ENCODE measurements at regions not wholly inside any gene's neighbourhood (a gene's known extent, or its start where the extent isn't known, plus 50 kb on each side); places are given as distances from the start of the nearest gene placed in this dataset.

DNA sequence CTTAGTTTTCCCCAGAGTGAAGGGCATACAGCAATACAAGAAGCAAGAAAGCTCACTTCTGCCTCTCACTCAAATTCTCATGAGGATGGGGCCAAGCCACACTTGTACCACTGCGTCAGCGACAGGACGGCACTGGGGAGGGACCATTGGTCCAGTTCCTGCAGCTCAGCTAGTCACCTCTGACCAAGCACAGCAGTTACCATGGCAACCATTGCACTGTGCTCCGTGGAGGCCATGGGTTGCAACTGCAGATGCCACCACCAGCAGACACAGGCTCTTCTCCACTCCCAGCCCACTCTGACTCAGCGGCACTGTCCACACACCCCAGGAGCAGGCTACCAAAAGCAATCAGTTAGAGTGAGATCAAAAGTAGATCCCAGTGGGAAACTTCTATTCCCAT lies 441.1 kb upstream of the ARID1B start:
- no peak overlapping the region for H3K4me3 ChIP-seq (ENCODE audit: low read length)
- H3K4me1 ChIP-seq (ENCODE audit: control insufficient read depth, insufficient read depth, low read length): no peaks in the 10 kb centered on the region
- H3K27ac ChIP-seq (ENCODE audit: low read depth, low read length): no peak overlapping the region
- H3K9ac ChIP-seq (ENCODE audit: low read length): no peak overlapping the region
- H3K27me3 ChIP-seq (ENCODE audit: control insufficient read depth, insufficient read depth, low read length): no peaks in the 10 kb centered on the region
- H3K36me3 ChIP-seq (ENCODE audit: control insufficient read depth, insufficient read depth, low read length): no peaks in the 10 kb centered on the region

DNA sequence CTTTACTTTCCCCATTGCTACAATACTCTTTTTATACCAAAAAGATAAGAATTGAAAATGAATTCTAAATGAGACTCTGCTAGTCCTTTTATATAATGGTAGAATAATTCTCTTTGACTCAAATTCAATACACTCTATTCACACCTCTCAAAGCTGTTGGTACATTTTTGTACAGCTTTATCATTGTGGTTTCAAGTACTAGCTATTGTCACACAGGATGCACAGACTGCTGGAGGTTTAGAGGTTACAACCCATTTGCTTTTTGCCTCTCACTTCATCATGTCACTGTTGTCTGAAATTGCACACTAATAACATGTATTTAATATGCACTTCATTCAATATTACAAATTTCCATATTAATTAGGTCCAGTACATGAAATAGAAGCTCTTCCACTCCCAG lies 442.2 kb upstream of the ARID1B start:
- H3K9ac ChIP-seq (ENCODE audit: low read length): no peak overlapping the region
- no peaks in the 10 kb centered on the region for H3K27me3 ChIP-seq (ENCODE audit: control insufficient read depth, insufficient read depth, low read length)
- H3K4me1 ChIP-seq (ENCODE audit: control insufficient read depth, insufficient read depth, low read length): no peaks in the 10 kb centered on the region
- no peak overlapping the region for H3K27ac ChIP-seq (ENCODE audit: low read depth, low read length)
- no peaks in the 10 kb centered on the region for H3K36me3 ChIP-seq (ENCODE audit: control insufficient read depth, insufficient read depth, low read length)
- H3K4me3 ChIP-seq (ENCODE audit: low read length): no peak overlapping the region

DNA sequence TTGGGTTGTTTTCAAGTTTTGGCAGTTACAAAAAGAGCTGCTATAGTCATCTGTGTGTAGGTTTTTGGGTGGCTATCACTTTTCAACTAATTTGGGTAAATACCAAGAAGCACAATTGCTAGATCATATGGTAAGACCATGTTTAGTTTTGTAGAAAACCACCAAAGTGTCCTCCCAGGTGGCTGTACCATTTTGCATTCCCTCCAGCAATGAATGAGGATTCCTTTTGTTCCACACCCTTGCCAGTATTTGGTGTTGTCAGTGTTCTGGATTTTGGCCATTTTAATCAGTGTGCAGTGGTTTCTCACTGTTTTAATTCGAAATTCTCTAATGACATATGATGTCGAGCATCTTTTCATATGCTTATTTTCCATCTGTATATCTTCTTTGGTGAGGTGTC lies 457.5 kb upstream of the ARID1B start:
- no peak overlapping the region for H3K27ac ChIP-seq (ENCODE audit: low read depth, low read length)
- no peaks in the 10 kb centered on the region for H3K4me1 ChIP-seq (ENCODE audit: control insufficient read depth, insufficient read depth, low read length)
- no peak overlapping the region for H3K4me3 ChIP-seq (ENCODE audit: low read length)
- H3K27me3 ChIP-seq (ENCODE audit: control insufficient read depth, insufficient read depth, low read length): no peaks in the 10 kb centered on the region
- H3K9ac ChIP-seq (ENCODE audit: low read length): no peak overlapping the region
- H3K36me3 ChIP-seq (ENCODE audit: control insufficient read depth, insufficient read depth, low read length): no peaks in the 10 kb centered on the region

DNA sequence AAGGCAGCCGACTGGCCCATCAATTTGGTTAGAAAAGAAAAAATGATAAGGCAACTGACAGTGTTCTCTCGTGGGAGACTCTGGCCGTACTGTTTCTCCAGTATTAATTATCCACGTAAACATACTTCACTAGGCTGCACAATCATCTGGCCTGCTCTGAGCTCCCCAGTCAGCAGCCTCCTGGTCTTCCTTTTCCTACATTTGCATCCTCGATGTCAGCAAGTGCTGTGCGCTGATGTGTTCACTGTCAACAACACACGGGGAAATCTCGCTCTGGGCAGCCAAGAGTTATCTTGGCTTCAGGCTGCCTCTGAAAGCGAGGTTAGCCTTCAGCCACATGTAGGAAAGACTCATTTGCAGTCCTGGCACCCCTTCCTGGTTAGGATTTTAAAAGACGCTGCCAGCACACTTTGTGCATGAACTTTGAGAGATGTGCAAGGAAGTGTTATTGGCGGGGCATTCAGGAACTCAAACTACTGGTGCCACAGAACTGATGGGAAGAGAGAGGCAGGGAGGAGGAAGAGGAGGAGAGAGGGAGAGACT lies 460.5 kb upstream of the ARID1B start:
- no peak overlapping the region for H3K9ac ChIP-seq (ENCODE audit: low read length)
- H3K4me3 ChIP-seq (ENCODE audit: low read length): no peak overlapping the region
- no peaks in the 10 kb centered on the region for H3K4me1 ChIP-seq (ENCODE audit: control insufficient read depth, insufficient read depth, low read length)
- H3K27me3 ChIP-seq (ENCODE audit: control insufficient read depth, insufficient read depth, low read length): no peaks in the 10 kb centered on the region
- H3K36me3 ChIP-seq (ENCODE audit: control insufficient read depth, insufficient read depth, low read length): no peaks in the 10 kb centered on the region
- H3K27ac ChIP-seq (ENCODE audit: low read depth, low read length): no peak overlapping the region

DNA sequence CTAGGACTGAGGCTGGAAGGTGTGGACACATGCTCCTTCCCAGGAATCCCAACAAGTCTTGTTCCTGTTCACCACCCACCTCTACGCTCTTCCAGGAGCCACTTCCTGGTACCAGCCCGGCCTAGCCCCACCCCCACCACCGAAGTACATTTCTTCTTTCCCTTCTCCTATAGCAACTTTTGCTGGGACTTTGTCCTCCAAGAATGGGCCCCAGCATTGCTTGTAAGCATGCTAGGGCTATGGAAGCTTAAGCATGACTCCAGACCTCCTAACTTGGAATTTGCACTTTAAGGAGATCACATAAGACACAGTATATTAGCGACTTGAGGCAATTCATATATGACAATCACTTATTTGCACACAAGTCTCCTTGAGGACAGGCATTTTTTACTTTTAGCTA lies 462.0 kb upstream of the ARID1B start:
- no peaks in the 10 kb centered on the region for H3K4me1 ChIP-seq (ENCODE audit: control insufficient read depth, insufficient read depth, low read length)
- no peaks in the 10 kb centered on the region for H3K27me3 ChIP-seq (ENCODE audit: control insufficient read depth, insufficient read depth, low read length)
- H3K4me3 ChIP-seq (ENCODE audit: low read length): no peak overlapping the region
- H3K27ac ChIP-seq (ENCODE audit: low read depth, low read length): no peak overlapping the region
- H3K36me3 ChIP-seq (ENCODE audit: control insufficient read depth, insufficient read depth, low read length): no peaks in the 10 kb centered on the region
- H3K9ac ChIP-seq (ENCODE audit: low read length): no peak overlapping the region

DNA sequence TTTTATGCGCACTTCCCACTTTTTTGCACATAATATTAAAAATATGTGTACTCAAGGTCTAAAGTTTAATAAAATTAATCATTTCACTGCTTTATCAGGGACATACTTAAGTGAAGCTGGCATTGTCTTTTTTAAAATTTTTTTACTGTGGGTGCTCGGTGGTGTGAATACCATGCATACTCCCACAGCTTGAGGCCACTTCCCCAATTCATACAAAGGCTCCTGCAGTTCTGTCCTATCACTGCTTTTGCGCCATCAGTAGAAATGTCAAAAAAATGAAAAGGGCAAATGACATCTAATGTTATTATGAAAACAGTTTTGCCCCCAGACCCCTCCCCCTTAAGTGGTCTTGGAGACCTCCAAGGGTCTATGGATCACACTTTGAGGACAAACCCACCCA lies 464.1 kb upstream of the ARID1B start:
- Histone ChIP-seq H3K4me1 (ENCODE audit: control insufficient read depth, insufficient read depth, low read length) (no peaks in the 10 kb centered on the region), H3K27me3 (ENCODE audit: control insufficient read depth, insufficient read depth, low read length) (no peaks in the 10 kb centered on the region), H3K27ac (ENCODE audit: low read depth, low read length) (no peak overlapping the region), H3K4me3 (ENCODE audit: low read length) (no peak overlapping the region), H3K9ac (ENCODE audit: low read length) (no peak overlapping the region), H3K36me3 (ENCODE audit: control insufficient read depth, insufficient read depth, low read length) (no peaks in the 10 kb centered on the region)

DNA sequence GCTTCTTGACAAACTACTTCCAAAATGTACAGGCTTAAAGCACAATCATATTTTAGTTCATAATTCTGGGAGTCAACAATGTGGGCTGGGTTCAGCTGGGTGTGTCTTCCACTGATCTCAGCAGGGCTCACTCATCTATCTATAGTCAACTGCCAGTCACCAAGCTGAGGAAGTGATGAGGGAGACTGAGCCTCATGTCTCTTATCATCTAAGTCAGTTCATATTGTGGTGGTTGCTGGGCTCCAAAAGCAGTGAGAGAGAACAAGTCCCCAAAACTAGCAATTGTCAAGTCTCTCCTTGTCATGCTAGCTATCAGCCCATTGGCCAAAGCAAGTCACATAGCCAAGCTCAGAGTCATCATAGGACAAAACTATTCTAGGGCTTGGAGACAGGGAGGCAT lies 465.9 kb upstream of the ARID1B start:
- no peak overlapping the region for H3K4me3 ChIP-seq (ENCODE audit: low read length)
- no peaks in the 10 kb centered on the region for H3K4me1 ChIP-seq (ENCODE audit: control insufficient read depth, insufficient read depth, low read length)
- H3K27ac ChIP-seq (ENCODE audit: low read depth, low read length): no peak overlapping the region
- no peak overlapping the region for H3K9ac ChIP-seq (ENCODE audit: low read length)
- H3K27me3 ChIP-seq (ENCODE audit: control insufficient read depth, insufficient read depth, low read length): no peaks in the 10 kb centered on the region
- no peaks in the 10 kb centered on the region for H3K36me3 ChIP-seq (ENCODE audit: control insufficient read depth, insufficient read depth, low read length)

DNA sequence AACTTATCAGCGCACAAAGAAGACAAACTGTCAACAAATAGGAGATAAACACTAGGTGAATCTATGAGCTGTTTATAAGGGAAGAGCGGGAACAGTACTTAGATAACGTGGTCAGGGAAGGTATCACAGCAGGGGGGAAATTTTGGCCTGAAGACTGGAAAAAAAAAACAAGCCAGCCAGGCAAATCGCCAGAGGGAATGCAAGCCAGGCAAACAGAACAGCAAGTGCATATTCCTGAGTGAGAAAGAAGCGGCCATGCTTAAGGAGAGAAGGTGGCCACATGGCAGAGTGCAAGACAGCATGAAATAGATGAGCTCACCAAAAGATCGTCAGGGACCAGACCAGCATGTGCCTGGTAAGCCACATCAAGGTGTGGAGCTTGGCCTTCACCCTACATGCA lies 466.5 kb upstream of the ARID1B start:
- Histone ChIP-seq H3K27me3 (ENCODE audit: control insufficient read depth, insufficient read depth, low read length) (no peaks in the 10 kb centered on the region), H3K4me1 (ENCODE audit: control insufficient read depth, insufficient read depth, low read length) (no peaks in the 10 kb centered on the region), H3K4me3 (ENCODE audit: low read length) (no peak overlapping the region), H3K9ac (ENCODE audit: low read length) (no peak overlapping the region), H3K36me3 (ENCODE audit: control insufficient read depth, insufficient read depth, low read length) (no peaks in the 10 kb centered on the region), H3K27ac (ENCODE audit: low read depth, low read length) (no peak overlapping the region)

DNA sequence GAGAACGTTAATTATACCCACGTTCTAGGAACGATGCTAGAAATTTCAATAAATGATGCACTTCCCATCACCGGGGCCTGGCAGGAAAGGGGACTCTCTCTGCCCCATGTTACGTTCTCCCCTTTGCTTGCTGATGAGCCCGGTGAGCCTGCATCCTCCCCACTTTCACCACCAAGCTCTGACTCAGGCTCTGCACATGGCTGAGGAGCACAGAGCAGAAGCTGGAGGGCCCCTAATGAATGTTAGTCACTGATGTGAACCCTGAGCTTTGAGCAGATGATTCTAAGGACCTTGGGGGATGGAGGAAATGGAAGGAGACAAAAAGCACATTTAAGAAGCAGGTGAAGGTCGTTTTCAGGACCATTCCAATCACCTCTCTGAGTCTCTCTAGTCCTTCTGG lies 468.2 kb upstream of the ARID1B start:
- Histone ChIP-seq H3K36me3 (ENCODE audit: control insufficient read depth, insufficient read depth, low read length) (no peaks in the 10 kb centered on the region), H3K27ac (ENCODE audit: low read depth, low read length) (no peak overlapping the region), H3K27me3 (ENCODE audit: control insufficient read depth, insufficient read depth, low read length) (no peaks in the 10 kb centered on the region), H3K4me3 (ENCODE audit: low read length) (no peak overlapping the region), H3K9ac (ENCODE audit: low read length) (no peak overlapping the region), H3K4me1 (ENCODE audit: control insufficient read depth, insufficient read depth, low read length) (no peaks in the 10 kb centered on the region)

DNA sequence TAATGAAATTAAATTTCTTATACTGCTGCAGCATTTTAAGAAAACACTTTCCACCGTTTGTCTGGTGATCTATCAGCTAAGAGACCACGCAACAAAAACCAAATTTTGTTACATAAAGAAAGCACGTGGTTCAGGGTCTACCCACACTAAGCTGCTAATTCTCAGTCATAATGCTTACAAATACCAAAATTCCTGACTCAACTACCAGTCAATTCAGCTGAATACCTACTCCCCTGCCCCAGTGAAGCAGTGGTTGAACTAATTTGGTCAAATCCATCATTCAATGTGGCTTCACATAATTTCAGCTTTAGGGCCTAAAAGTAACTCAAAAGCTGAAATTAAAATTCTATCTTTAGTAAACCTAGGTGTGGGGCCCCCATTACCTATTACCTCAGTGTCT lies 468.6 kb upstream of the ARID1B start:
- no peaks in the 10 kb centered on the region for H3K4me1 ChIP-seq (ENCODE audit: control insufficient read depth, insufficient read depth, low read length)
- H3K4me3 ChIP-seq (ENCODE audit: low read length): no peak overlapping the region
- no peaks in the 10 kb centered on the region for H3K27me3 ChIP-seq (ENCODE audit: control insufficient read depth, insufficient read depth, low read length)
- H3K9ac ChIP-seq (ENCODE audit: low read length): no peak overlapping the region
- no peaks in the 10 kb centered on the region for H3K36me3 ChIP-seq (ENCODE audit: control insufficient read depth, insufficient read depth, low read length)
- H3K27ac ChIP-seq (ENCODE audit: low read depth, low read length): no peak overlapping the region

DNA sequence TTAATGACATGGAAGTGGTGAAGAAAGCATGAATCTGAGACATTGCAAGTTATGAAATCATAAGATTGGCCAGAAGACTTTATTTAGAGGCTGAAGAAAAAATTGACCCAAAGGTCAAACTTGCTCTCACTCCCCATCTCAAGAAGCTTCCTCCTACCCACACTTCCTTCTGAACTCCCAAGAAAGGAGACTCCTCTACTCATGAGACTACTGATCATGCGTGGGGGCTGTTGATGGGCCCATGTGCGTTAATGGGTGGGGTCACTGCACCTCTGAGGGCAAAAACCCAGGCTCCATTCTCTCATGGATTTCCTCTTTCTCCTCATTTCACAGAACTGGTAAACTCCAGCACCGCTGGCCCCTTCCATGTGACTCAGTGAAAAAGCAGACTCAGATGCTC lies 470.6 kb upstream of the ARID1B start:
- Histone ChIP-seq H3K27ac (ENCODE audit: low read depth, low read length) (no peak overlapping the region), H3K27me3 (ENCODE audit: control insufficient read depth, insufficient read depth, low read length) (no peaks in the 10 kb centered on the region), H3K4me1 (ENCODE audit: control insufficient read depth, insufficient read depth, low read length) (no peaks in the 10 kb centered on the region), H3K36me3 (ENCODE audit: control insufficient read depth, insufficient read depth, low read length) (no peaks in the 10 kb centered on the region), H3K9ac (ENCODE audit: low read length) (no peak overlapping the region), H3K4me3 (ENCODE audit: low read length) (no peak overlapping the region)

DNA sequence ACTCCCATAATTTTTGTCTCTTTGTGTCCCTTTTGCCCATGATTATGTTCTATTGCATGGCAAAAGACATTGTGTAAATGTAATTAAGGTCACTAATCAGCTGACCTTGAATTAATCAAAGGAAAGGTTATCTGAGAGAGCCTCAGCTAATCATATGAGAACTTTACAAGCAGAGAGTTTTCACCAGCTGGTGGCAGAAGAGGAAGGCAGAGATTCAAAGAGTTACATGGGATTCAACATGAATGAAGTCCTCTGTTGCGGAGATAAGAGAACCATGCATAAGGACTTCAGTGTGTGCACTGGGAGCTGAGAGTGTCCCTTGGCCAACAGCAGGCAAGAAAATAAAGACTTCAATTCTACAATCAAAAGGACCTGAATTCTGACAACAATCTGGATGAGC lies 494.1 kb upstream of the ARID1B start:
- Histone ChIP-seq H3K36me3 (ENCODE audit: control insufficient read depth, insufficient read depth, low read length) (no peaks in the 10 kb centered on the region), H3K9ac (ENCODE audit: low read length) (no peak overlapping the region), H3K4me1 (ENCODE audit: control insufficient read depth, insufficient read depth, low read length) (no peaks in the 10 kb centered on the region), H3K27ac (ENCODE audit: low read depth, low read length) (no peak overlapping the region), H3K4me3 (ENCODE audit: low read length) (no peak overlapping the region), H3K27me3 (ENCODE audit: control insufficient read depth, insufficient read depth, low read length) (no peaks in the 10 kb centered on the region)

DNA sequence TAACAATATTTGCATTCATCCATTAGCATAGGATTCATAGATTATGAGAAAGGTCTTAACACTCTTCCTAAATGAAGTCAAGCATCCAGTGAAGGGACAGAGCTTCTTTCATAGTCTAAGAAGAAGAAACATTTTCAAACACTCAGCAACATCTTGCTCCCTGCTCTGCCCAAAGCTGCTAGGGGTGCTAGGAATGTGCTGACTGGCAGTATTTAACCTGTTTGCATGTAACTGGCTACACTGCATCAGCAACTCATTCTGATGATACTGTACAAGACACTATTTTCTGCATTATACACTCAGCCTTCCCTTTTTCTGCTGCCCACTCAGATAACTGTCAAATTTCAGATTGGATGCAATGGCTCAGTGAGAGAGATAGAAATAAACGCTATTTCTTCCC lies 495.1 kb upstream of the ARID1B start:
- Histone ChIP-seq H3K27ac (ENCODE audit: low read depth, low read length) (no peak overlapping the region), H3K36me3 (ENCODE audit: control insufficient read depth, insufficient read depth, low read length) (no peaks in the 10 kb centered on the region), H3K9ac (ENCODE audit: low read length) (no peak overlapping the region), H3K4me3 (ENCODE audit: low read length) (no peak overlapping the region), H3K4me1 (ENCODE audit: control insufficient read depth, insufficient read depth, low read length) (no peaks in the 10 kb centered on the region), H3K27me3 (ENCODE audit: control insufficient read depth, insufficient read depth, low read length) (no peaks in the 10 kb centered on the region)
